Body of pancreas (tissue), 4 donors: ENCODE measurements at regions not wholly inside any gene's neighbourhood (a gene's known extent, or its start where the extent isn't known, plus 50 kb on each side); places are given as distances from the start of the nearest gene placed in this dataset.

Experiments used
- POLR2A ChIP-seq, 3 donors: fragments of 450-650 bp; IDR thresholded peaks; one replicate each; pipeline ENCODE4 v1.6.1; 2016; ENCODE audit warnings: antibody characterized with exemption in 3 of 3, mild to moderate bottlenecking in 2 of 3
- TF ChIP-seq, protein P1 (sequence below), 7 experiments: fragments of 450-650 bp in 4 of 7; fragments of 200-600 bp in 3 of 7; sonication (generic) in 3 of 7; IDR thresholded peaks; one replicate each; pipeline ENCODE4 v1.5.1; 2016 to 2019; ENCODE audit warnings: antibody characterized with exemption in 7 of 7

DNA sequence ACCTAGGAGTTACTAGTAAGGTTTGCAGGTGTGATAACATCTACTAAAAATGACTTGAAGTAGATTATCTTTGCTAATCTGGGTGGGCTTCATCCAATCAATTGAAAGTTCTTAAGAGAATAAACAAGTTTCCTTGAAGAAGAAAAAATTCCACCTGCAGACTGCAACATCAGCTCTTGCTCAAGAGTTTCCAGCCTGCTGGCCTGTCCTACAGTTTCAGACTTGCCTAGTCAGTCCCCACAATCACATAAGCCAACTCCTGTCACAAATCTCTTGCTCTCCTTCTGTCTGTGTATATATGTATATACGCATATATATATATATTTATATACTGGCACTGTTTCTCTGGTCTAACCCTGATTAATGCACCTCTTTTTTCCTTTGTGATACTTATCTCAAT is 67.3 kb upstream of the ITM2B start:
- no peak for TF ChIP-seq POLR2A (IDR thresholded peaks at IDR 0.05)
- TF ChIP-seq, protein P1, sequence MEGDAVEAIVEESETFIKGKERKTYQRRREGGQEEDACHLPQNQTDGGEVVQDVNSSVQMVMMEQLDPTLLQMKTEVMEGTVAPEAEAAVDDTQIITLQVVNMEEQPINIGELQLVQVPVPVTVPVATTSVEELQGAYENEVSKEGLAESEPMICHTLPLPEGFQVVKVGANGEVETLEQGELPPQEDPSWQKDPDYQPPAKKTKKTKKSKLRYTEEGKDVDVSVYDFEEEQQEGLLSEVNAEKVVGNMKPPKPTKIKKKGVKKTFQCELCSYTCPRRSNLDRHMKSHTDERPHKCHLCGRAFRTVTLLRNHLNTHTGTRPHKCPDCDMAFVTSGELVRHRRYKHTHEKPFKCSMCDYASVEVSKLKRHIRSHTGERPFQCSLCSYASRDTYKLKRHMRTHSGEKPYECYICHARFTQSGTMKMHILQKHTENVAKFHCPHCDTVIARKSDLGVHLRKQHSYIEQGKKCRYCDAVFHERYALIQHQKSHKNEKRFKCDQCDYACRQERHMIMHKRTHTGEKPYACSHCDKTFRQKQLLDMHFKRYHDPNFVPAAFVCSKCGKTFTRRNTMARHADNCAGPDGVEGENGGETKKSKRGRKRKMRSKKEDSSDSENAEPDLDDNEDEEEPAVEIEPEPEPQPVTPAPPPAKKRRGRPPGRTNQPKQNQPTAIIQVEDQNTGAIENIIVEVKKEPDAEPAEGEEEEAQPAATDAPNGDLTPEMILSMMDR (IDR thresholded peaks at IDR 0.05), result no peak
